Left forelimb (tissue), 1 donor: ENCODE measurements at regions not wholly inside any gene's neighbourhood (a gene's known extent, or its start where the extent isn't known, plus 50 kb on each side); places are given as distances from the start of the nearest gene placed in this dataset.

Source experiments
- DNase-seq: peaks from one replicate; pipeline ENCODE4 v3.0.0-alpha.2; 2018; ENCODE audit warnings: low spot score

DNA sequence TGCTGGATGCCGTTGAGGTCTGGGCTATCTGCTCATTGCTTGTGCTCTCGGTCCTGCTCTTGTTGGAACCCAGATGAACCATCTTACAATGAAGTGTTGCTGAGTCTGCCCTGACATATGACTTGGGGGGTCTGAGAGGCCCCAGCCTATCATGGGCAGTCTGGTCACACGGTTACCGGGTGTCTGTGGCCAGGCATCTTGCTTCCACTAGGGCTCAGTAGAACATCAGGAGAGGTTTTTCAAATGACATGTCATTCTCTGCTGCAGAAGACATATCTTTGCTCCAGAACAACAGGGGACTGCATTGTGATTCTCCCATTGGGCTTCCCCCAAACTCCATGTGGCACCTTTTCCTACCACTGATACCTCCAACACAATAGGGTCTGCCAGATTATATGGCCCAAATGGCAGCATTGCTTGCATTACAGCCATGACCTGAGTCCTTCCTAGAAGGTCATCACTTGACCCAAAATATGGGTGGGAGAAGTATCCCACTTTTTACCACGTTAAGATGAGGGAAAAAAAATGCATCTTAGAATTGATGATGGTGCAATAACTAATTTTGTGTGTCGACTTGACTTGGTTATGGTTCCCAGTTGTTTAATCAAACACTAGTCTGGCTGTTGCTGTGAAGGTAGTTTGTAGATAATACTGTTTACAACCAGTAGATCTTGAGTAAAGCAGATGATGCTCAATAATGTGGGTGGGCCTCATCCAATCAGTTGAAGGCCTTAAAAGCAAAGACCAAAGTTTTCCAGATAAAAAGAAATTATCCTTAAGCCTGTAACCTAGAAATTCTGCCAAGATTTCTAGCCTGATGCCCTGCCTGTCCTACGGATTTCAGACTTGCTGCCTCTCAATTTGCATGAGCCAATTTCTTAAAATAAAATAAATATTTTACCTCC is 241.0 kb downstream of the QKI start:
- DNase-seq: no peak

DNA sequence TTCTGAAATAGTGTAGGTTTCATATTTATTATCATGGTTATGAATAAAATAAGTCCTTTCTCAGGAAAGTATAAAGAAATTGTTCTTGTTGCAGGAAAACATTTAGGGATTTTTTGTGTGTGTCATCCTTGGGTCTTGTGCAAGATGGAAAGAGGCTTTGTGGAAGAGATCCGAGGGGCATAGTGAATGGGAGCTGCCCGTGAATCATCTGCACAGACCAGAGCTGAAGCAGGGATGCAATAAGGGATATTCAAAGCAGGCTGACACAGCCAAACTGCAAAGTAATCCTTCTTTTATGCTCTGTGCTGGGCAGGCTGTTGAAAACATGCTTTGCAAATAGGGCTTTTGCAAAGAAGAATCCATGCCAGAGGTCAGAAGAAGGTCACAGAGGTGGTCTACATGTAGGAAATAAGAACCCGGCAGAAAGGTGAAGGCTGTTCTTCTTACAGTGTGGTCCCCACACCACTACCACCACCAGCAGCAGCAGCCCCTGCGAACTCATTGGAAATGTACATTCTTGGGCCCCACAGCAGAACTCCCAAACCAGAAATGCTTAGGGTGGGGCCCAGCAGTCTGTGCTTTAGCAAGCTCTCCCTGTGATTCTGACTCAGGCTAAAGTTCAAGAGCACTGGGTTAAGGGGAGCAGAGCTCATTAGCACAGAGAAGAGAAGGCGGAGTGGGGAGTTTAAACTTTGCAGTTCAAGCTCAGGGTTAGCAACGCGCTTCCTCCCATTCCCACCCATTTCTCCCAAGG is 237.6 kb downstream of the QKI start:
- DNase-seq: no peak

DNA sequence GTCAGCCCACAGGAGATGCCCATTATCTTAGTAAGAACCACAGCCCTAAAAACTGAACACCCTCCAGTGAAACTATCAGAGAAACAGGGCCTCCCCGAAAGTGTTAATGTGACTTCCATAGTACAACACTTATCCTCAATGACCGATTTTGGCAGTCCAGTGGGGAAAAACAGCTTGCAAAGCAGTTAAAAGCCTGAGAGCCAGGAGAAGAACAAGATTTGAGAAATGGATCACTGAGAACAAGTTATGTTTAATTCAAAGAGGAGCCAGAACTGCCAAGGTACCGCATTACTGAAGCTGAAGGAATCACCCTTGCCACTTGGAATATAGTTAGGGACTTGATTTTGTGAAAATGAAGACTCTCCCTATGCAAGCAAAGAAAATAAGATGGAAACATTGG is 236.9 kb downstream of the QKI start:
- no peak for DNase-seq

DNA sequence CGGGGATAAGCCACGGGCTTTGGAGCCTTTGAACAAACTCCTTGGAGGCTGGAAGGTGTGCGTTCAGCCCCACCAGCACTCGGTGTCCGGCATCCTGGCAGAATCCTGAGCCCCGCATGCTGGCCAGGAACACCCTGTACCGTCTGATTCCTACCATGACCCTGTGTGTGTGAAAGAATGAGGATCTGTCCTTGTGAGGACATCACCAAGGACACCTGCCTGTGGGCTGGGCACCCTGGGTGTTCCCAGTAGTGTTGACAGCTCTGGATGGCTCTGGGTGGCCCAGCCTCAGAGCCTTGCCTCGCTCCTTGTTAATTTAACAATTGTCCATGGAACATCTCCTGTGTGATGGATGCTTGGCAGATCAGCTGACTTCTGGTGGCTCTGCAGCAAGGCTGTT is 234.3 kb downstream of the QKI start:
- DNase-seq: no peak

DNA sequence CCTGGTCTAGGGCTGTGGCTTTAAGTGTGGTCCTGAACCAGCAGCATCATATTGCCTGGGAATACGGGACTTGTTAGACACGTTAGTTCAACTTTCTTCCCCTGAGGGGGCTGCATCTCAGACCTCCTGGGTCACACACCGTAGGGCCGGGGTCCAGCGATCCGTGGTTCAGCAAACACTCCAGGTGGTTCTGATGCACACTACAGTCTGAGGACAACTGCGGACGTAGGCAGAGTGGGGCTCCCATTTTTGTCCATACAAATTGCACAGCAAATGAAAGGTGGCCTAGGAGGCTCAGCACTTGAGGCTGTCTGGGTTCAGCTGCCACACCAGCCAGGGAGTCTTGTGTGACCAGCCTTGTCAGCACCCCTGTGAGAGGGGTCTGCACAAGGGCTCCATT is 233.1 kb downstream of the QKI start:
- DNase-seq: no peak

DNA sequence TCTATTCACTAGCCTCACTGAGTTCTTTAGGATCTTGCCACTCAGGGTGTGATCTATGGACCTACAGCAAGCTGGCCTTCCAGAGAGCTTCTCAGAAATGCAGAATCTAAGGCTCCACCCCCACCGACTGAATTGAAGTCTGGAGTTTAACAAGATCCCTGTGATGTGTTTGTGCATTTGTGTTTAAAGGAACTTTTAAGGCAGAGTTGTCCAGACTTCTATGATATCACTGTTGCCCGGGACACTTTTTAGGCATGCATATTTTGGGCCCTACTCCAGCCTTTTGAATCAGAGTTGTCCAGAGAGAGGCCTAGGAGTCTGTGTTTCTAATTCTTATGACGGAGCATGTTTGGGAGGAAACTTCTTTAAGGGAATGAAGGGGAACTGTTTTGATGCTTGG is 232.3 kb downstream of the QKI start:
- peak; percentile 45 for DNase-seq

DNA sequence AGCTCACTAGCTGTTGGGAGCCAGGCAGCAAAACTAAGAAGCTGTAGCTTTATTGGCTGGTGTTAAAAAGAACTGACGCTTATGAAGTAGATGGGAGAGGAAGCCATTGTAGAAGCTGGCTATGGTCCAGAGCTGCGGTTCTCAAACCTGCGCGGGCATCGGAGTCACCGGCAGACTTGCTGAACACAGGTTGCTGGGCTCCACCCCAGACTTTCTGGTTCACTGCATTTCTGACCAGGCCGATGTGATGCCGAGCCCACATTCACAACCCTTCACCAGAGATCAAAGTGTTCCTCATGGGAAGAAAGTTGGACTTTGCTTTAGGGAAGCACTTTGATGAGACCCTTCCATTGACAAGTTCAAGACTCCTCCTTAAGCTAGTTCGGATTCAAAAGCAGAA is 231.6 kb downstream of the QKI start:
- DNase-seq: peak; percentile 11

DNA sequence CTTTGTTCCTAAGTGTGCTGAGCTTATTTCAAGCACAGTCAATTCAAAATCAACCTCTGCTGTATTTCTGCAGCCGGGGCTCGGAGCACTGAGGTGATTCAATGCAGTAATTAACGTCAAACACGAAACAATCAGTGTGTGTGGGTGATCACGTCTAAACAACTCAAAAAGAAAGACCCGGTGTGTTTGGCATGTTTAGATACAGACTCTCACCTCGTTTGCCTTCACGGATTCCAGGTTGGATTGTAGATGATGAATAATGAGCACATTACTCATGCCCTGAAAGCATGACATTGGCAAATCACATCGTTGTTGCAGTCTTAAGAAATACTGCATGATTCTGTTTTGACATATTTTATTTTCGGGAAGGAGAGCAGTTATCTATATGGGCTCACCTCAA is 231.0 kb downstream of the QKI start:
- DNase-seq: peak; percentile 2

DNA sequence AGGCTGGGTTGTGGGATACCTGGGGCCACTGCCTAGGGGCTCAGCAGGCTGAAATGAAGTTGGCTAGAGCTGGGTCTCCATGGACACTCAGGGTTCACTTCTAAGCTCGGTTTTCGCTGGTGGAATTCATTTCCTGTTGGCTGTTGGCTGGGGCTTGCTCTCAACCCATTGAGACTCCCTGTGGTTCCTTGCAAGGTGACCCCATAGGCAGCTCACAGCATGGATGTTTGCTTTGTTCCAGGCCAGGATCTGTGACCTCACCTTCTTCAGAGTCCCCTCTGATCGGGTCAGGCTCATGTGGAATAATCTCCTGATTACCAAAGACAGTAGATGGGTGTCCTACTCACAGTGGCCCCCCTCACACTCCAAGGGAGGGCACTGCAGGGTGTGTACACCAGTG is 229.3 kb downstream of the QKI start:
- peak; percentile 40 for DNase-seq

DNA sequence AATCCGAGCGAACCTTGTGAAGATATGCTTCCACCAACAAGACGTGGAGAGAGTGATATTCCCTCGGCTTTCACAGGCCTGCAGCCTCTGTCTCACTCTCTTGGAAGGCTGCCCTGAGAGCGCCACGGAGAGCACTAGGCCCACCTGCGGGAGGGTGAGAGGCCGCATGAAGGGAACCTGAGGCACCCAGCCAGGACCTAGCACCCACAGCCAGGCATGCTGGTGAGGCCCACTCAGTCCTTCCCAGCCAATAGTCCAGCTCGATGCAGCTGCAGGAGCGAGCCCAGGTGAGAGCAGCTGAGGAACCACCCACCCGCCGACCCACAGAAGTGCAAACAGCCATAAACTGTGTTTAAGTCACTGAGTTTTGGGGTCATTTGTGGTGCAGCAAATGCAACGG is 227.2 kb downstream of the QKI start:
- DNase-seq: peak; percentile 64

DNA sequence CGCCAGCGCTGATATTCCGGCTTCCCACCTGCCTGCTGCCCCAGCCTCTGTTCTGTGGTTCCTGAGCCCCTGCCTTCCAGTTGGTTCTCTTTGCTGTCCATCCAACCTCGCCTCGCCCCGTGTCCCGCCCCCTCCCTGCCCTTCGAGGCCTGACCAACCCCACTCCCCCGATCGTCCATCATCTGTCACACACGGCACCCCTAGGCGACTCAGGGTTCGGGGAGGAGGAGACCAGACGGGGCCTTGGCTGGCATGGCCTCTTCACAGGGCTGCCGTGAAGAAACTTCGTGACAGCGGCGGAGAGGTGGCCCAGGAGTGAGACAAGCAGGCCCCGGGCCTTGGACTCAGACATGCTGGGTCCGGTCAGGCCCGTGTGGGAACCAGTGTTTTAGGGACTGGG is 226.1 kb downstream of the QKI start:
- DNase-seq: no peak

DNA sequence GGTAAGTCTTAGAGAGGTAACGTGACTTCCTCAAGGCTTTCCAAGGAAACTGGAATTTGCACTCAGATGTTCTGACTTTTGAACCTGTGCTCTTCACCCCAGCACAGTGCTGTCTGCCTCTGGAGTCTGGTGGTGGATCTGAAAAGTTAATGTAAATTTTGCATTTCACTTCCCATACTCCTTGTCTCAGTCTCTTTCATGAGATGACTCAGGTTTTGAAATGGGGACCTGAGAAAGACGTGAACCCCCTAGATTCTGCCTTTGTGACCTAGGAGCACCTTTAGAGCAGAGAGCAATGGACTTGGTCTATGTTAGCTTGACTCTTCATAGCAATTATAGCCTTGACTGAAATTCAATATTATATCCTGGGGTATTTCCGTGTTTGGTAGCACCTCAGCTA is 223.0 kb downstream of the QKI start:
- peak; percentile 20 for DNase-seq

DNA sequence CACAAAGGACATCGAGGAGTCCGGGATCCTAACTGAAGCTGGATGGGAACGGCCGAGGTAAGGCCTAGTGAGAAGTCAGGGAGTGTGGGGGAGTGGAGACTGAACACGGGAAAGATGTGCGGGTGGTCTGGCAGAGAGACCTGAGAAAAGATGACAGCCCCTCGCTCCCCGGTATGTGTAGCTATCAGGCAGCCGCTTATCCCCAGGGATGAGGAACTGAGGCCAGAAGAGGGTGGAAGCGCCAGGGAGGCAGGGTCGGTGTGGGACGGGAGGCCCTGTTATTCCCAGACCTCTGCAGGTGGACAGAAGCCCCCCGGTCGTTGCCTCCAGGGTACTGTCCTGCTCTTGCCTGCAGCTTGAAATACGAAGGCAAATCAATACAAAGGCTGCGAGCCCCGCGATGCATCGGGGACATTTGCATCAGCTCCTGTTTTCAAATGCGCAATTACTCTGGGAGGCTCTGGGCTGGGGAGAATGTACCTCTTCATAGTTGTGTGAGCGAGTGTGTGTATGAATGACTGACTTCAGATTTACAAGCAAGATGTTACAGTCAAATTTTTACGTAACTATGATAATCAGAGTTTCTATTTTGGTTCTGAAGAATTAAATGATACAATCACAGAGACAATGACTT is 221.3 kb downstream of the QKI start:
- DNase-seq: peak; percentile 61

DNA sequence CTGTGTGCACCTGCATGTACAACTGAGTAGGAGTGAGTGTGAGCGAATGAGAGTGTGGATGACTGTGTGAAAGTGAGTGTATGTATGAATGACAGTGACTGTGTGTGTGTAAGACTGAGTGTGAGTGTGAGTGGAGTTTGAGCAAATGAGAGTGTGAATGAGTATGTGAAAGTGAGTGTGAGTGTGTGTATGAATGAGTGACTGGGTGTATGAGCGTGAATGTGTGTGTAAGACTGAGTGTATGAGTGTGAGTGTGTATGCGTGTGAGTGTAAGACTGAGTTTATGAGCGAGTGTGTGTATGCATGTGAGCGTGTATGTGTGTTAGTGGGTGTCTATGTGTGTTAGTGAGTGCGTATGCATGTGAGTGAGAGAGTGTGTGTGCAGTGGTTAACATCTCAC is 220.8 kb downstream of the QKI start:
- peak; percentile 9 for DNase-seq

DNA sequence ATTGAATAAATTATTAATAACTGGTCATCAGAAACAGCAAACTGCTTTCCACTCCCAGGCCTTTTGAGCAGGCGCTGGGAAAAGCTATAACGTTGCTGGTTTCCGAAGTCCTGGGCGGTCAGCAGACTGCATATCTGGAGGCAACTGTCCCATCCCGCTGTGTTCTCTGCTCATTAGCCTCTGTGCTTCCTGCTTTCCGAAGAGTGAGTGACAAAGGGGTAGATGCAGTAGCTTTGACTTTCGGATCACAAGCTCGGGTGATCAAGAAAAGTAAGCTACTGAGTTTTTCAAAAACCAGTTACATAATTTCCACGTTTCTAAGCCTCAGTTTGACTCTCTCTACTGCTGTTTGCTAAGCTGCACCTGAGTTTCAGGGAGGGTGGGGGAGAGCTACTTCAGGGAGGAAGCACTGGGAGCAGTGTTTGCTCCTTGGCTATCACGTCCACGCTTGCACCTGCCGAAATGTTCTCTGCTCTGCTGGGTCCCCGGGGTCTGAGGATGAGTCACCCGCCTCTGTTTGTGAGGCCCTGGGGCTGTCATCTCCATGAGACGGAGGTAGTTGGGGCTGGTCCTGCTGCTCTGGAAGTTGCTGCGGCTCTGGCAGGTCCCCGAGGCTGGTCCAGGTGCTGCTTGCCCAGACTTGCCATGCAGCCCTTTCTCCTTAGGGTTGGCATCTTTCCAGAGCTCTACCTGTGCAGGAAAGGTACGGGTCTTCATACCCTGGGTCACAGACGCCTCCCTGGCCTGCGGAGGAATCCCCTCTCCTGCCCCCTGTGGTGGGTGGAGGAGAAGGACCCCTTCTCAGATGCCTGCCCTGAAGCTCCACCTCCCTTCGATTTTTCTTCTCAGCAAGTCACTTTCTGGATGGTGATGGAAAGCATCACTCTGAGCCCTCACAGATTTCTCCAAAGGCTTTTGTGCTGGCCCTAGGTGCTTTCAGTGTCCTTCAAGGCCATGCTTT is 220.0 kb downstream of the QKI start:
- DNase-seq: peak; percentile 40

DNA sequence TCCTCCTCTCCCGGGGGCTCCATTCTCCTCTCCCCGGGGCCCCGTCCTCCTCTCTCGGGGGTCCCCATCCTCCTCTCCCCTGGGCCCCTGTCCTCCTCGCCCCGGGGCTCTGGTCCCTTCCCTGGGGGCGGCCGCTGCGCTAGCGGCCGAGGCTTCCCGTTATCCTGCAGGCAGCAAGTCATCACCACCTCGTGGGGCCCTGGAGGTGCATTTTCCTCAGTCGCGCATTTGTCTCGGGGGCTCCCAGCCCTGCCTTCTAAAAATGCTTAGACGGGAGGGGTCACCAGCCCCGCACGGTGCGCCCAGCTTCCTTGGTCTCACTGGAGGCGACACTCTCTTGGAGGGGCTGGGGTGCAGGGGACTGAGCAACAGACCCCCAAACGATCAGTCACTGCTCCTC is 216.5 kb downstream of the QKI start:
- no peak for DNase-seq

DNA sequence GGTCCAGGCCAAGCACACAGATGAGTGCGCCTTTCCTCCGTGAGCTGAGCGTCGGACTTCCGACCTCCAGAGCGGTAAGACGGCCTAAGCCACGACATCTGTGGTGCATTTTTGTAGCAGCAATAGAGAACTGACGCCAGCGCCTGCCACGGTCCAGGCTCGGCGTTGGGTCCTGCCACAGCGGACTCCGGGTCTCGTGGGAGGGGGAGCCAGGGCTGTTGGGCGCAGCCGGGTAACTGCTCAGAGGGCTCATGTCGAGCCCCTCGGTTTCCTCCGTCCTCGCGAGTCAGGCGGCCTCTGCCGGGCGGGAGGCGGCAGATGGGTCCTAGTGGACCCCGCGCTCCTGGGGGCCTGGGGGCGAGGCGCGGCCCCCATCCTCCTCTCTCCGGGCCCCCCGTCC is 216.1 kb downstream of the QKI start:
- DNase-seq: no peak

DNA sequence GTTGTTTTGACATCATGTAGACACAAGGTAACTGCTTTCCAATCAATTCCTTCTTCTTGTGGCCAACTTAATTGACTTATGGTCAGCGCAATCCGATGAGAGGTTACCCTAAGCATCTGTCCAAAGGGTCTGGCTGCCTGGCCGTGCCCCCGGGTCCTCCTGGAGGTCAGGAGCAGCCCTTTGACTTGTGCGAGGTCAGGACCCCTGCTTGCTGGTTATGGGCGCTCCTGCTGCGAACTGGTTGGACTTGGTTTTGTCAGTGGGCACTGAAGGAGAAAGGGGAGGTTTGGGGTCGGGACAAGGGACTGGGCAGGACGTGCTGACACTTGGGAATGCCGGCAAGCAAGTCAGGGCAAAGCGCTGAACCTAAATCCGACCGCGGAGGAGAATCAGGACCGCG is 215.6 kb downstream of the QKI start:
- no peak for DNase-seq
